HL-60 (cell line): ENCODE measurements at regions not wholly inside any gene's neighbourhood (a gene's known extent, or its start where the extent isn't known, plus 50 kb on each side); places are given as distances from the start of the nearest gene placed in this dataset.

Experiments used
- CTCF ChIP-seq: IDR thresholded peaks from one replicate; pipeline ENCODE4 v1.5.1; 2011; ENCODE audit warnings: low read length, control low read depth, inconsistent platforms; ENCODE audit not compliant: insufficient read depth
- GABPA ChIP-seq: IDR thresholded peaks from 2 replicates; pipeline ENCODE4 v1.6.1; 2012; ENCODE audit warnings: low read depth
- POLR2AphosphoS5 ChIP-seq: IDR thresholded peaks from 2 replicates; pipeline ENCODE4 v1.6.1; 2012; ENCODE audit warnings: low read depth
- REST ChIP-seq: IDR thresholded peaks from 2 replicates; pipeline ENCODE4 v1.6.1; 2012; ENCODE audit warnings: low read depth; ENCODE audit not compliant: insufficient replicate concordance

DNA sequence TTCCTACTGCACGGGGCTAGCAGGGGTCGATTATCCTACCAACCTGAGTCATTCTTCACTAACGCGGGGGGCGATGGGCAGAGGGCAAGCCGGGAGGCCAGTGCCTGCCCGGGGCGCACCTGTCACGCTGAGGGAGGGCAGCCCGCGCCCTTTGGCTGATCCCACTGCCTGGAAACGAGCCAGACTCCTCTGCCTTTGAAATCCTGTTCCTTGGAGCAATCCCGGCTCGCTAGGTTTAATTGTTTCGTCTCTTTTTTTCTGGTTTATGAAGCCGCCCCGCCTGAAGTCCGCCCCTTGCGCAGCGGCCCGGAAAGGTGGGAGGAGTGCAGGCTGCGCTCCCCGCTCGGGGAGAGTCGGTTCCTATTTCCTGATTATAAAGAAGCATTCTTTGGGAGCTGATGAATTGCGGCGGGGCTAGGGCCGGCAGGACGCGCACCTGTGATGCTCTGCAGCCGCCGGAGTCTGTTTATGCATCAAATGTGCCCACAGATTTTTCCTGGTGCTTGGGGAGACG, 484.2 kb downstream of the BCOR start:
- TF ChIP-seq CTCF, result no peak
- TF ChIP-seq POLR2AphosphoS5, result no peak
- TF ChIP-seq GABPA, result no peak
- TF ChIP-seq REST, result no peak
